ENCODE measurements at regions not wholly inside any gene's neighbourhood (a gene's known extent, or its start where the extent isn't known, plus 50 kb on each side); places are given as distances from the start of the nearest gene placed in this dataset.

- no peak for DNase-seq
- FAIRE-seq = no peak
- no peaks in the 10 kb centered on the region for H3K36me3 ChIP-seq (ENCODE audit: control insufficient read depth in 3 of 3, insufficient read depth in 2 of 3, low read depth in 1 of 3, low read length in 3 of 3)
- no peak overlapping the region for H3K27ac ChIP-seq (ENCODE audit: low read depth in 1 of 3, low read length in 2 of 3)
- H3K9me3 ChIP-seq (ENCODE audit: control insufficient read depth in 2 of 2, insufficient read depth in 1 of 2, low read depth in 1 of 2, low read length in 1 of 2) = no peaks in the 10 kb centered on the region
- H3K4me3 ChIP-seq (ENCODE audit: low read depth in 1 of 3, low read length in 3 of 3) = no peak overlapping the region
- no peaks in the 10 kb centered on the region for H3K4me1 ChIP-seq (ENCODE audit: control insufficient read depth in 3 of 3, insufficient read depth in 2 of 3, low read depth in 1 of 3, low read length in 2 of 3)
- H3K27me3 ChIP-seq (ENCODE audit: control insufficient read depth in 3 of 3, insufficient read depth in 3 of 3, low read length in 3 of 3) = no peaks in the 10 kb centered on the region
Measured at GRCh38 chr6:76634695-76635094, 562.2 kb upstream of the IMPG1 start.

DNA sequence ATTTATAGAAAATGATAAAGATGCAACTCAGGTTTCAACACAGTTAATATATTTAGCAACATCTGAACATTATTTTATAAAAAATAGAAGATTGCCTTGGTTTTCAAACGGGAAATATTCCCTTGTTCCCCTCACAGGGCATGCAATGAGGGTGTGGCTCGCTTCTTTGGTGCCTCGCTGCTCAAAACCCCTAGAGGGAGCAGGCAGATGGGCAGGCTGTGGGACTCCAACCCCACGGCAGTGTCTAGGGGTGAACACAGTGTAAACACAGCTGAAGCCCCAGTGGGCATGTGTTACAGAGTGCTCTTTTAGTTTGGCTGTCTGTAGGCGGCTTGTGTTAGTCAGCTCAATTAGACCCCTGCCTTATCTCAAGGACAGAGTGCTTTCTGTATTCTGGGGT lies 560.8 kb upstream of the IMPG1 start:
- 64 to 72% (median 69%) methylated on average over 5 of the region's 5 CpGs for WGBS, 3 donors
- H3K4me3 ChIP-seq (ENCODE audit: low read depth in 1 of 3, low read length in 3 of 3) = no peak overlapping the region
- H3K27me3 ChIP-seq (ENCODE audit: control insufficient read depth in 3 of 3, insufficient read depth in 3 of 3, low read length in 3 of 3) = no peaks in the 10 kb centered on the region
- no peak for DNase-seq
- no peaks in the 10 kb centered on the region for H3K36me3 ChIP-seq (ENCODE audit: control insufficient read depth in 3 of 3, insufficient read depth in 2 of 3, low read depth in 1 of 3, low read length in 3 of 3)
- FAIRE-seq = no peak
- no peaks in the 10 kb centered on the region for H3K4me1 ChIP-seq (ENCODE audit: control insufficient read depth in 3 of 3, insufficient read depth in 2 of 3, low read depth in 1 of 3, low read length in 2 of 3)
- H3K9me3 ChIP-seq (ENCODE audit: control insufficient read depth in 2 of 2, insufficient read depth in 1 of 2, low read depth in 1 of 2, low read length in 1 of 2) = no peaks in the 10 kb centered on the region
- no peak overlapping the region for H3K27ac ChIP-seq (ENCODE audit: low read depth in 1 of 3, low read length in 2 of 3)

GRCh38 chr6:76631622-76632021 lies 559.2 kb upstream of the IMPG1 start:
- no peak overlapping the region for H3K27ac ChIP-seq (ENCODE audit: low read depth in 1 of 3, low read length in 2 of 3)
- no peaks in the 10 kb centered on the region for H3K9me3 ChIP-seq (ENCODE audit: control insufficient read depth in 2 of 2, insufficient read depth in 1 of 2, low read depth in 1 of 2, low read length in 1 of 2)
- WGBS, 3 donors = 84 to 90% (median 85%) methylated on average over 9 of the region's 9 CpGs
- no peaks in the 10 kb centered on the region for H3K4me1 ChIP-seq (ENCODE audit: control insufficient read depth in 3 of 3, insufficient read depth in 2 of 3, low read depth in 1 of 3, low read length in 2 of 3)
- H3K27me3 ChIP-seq (ENCODE audit: control insufficient read depth in 3 of 3, insufficient read depth in 3 of 3, low read length in 3 of 3) = no peaks in the 10 kb centered on the region
- H3K4me3 ChIP-seq (ENCODE audit: low read depth in 1 of 3, low read length in 3 of 3) = no peak overlapping the region
- FAIRE-seq = no peak
- DNase-seq = no peak
- H3K36me3 ChIP-seq (ENCODE audit: control insufficient read depth in 3 of 3, insufficient read depth in 2 of 3, low read depth in 1 of 3, low read length in 3 of 3) = no peaks in the 10 kb centered on the region

DNA sequence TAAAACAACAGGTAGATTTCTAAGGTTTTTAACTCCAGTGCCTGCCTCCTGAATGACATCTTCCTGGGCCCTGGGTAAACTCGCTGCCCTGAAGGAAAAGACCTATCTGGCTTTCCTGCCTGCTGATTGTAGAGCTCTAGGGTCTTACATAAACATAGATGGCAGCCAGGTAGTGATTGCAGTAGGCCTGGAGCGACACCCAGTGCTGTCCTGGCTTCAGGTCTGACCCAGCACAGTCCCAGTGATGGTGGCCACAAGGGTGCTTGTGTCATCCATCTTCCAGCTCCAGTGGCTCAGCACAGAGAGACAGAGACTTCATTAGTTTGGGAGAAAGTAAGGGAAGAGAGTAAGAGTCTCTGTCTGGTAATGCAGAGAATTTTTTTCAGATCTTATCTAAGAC lies 542.9 kb upstream of the IMPG1 start:
- H3K4me3 ChIP-seq (ENCODE audit: low read depth in 1 of 3, low read length in 3 of 3) = no peak overlapping the region
- FAIRE-seq (no peak), DNase-seq (no peak)
- no peaks in the 10 kb centered on the region for H3K27me3 ChIP-seq (ENCODE audit: control insufficient read depth in 3 of 3, insufficient read depth in 3 of 3, low read length in 3 of 3)
- no peaks in the 10 kb centered on the region for H3K4me1 ChIP-seq (ENCODE audit: control insufficient read depth in 3 of 3, insufficient read depth in 2 of 3, low read depth in 1 of 3, low read length in 2 of 3)
- 53 to 74% (median 57%) methylated on average over 2 of the region's 2 CpGs for WGBS, 3 donors
- H3K27ac ChIP-seq (ENCODE audit: low read depth in 1 of 3, low read length in 2 of 3) = no peak overlapping the region
- no peaks in the 10 kb centered on the region for H3K36me3 ChIP-seq (ENCODE audit: control insufficient read depth in 3 of 3, insufficient read depth in 2 of 3, low read depth in 1 of 3, low read length in 3 of 3)
- no peaks in the 10 kb centered on the region for H3K9me3 ChIP-seq (ENCODE audit: control insufficient read depth in 2 of 2, insufficient read depth in 1 of 2, low read depth in 1 of 2, low read length in 1 of 2)

GRCh38 chr6:76612954-76613353 lies 540.5 kb upstream of the IMPG1 start:
- H3K9me3 ChIP-seq (ENCODE audit: control insufficient read depth in 2 of 2, insufficient read depth in 1 of 2, low read depth in 1 of 2, low read length in 1 of 2) = no peaks in the 10 kb centered on the region
- H3K4me3 ChIP-seq (ENCODE audit: low read depth in 1 of 3, low read length in 3 of 3) = no peak overlapping the region
- no peaks in the 10 kb centered on the region for H3K27me3 ChIP-seq (ENCODE audit: control insufficient read depth in 3 of 3, insufficient read depth in 3 of 3, low read length in 3 of 3)
- H3K4me1 ChIP-seq (ENCODE audit: control insufficient read depth in 3 of 3, insufficient read depth in 2 of 3, low read depth in 1 of 3, low read length in 2 of 3) = no peaks in the 10 kb centered on the region
- no peak overlapping the region for H3K27ac ChIP-seq (ENCODE audit: low read depth in 1 of 3, low read length in 2 of 3)
- no peaks in the 10 kb centered on the region for H3K36me3 ChIP-seq (ENCODE audit: control insufficient read depth in 3 of 3, insufficient read depth in 2 of 3, low read depth in 1 of 3, low read length in 3 of 3)
- FAIRE-seq (no peak), DNase-seq (no peak)
- 25 to 42% (median 30%) methylated on average over 1 of the region's 1 CpG for WGBS, 3 donors

DNA sequence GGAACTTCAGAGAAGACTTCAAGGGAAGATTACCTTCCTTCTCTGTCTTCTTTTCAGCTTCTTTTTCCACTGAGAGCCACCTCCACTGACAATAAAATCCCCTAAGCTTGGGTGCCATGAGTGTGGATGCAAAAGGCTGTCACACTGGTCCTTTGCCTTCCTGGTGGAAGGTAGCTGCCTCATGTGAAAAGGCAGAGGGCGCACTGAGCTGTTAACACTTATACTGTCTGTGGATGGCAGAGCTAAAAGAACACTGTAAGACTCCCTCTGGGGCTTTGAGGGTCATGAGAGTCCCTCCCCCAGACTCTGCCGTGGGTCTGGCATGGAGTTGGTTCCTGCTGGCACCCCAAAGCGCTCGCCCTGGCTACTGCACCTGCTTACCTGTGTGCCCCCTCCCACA lies 536.7 kb upstream of the IMPG1 start:
- 68 to 85% (median 82%) methylated on average over 4 of the region's 4 CpGs for WGBS, 3 donors

GRCh38 chr6:76594109-76594508 lies 521.6 kb upstream of the IMPG1 start:
- Histone ChIP-seq H3K9me3 (ENCODE audit: control insufficient read depth in 2 of 2, insufficient read depth in 1 of 2, low read depth in 1 of 2, low read length in 1 of 2) (no peaks in the 10 kb centered on the region), H3K27me3 (ENCODE audit: control insufficient read depth in 3 of 3, insufficient read depth in 3 of 3, low read length in 3 of 3) (no peaks in the 10 kb centered on the region), H3K4me3 (ENCODE audit: low read depth in 1 of 3, low read length in 3 of 3) (no peak overlapping the region), H3K27ac (ENCODE audit: low read depth in 1 of 3, low read length in 2 of 3) (no peak overlapping the region), H3K36me3 (ENCODE audit: control insufficient read depth in 3 of 3, insufficient read depth in 2 of 3, low read depth in 1 of 3, low read length in 3 of 3) (no peaks in the 10 kb centered on the region), H3K4me1 (ENCODE audit: control insufficient read depth in 3 of 3, insufficient read depth in 2 of 3, low read depth in 1 of 3, low read length in 2 of 3) (no peaks in the 10 kb centered on the region)
- no peak for FAIRE-seq
- 61 to 75% (median 68%) methylated on average over 3 of the region's 3 CpGs for WGBS, 3 donors
- DNase-seq = no peak

More for the DNA sequence above, 536.7 kb upstream of the IMPG1 start:
- Histone ChIP-seq H3K27ac (ENCODE audit: low read depth in 1 of 3, low read length in 2 of 3) (no peak overlapping the region), H3K9me3 (ENCODE audit: control insufficient read depth in 2 of 2, insufficient read depth in 1 of 2, low read depth in 1 of 2, low read length in 1 of 2) (no peaks in the 10 kb centered on the region), H3K4me3 (ENCODE audit: low read depth in 1 of 3, low read length in 3 of 3) (no peak overlapping the region), H3K36me3 (ENCODE audit: control insufficient read depth in 3 of 3, insufficient read depth in 2 of 3, low read depth in 1 of 3, low read length in 3 of 3) (no peaks in the 10 kb centered on the region), H3K4me1 (ENCODE audit: control insufficient read depth in 3 of 3, insufficient read depth in 2 of 3, low read depth in 1 of 3, low read length in 2 of 3) (no peaks in the 10 kb centered on the region), H3K27me3 (ENCODE audit: control insufficient read depth in 3 of 3, insufficient read depth in 3 of 3, low read length in 3 of 3) (no peaks in the 10 kb centered on the region)
- FAIRE-seq (no peak), DNase-seq (no peak)

DNA sequence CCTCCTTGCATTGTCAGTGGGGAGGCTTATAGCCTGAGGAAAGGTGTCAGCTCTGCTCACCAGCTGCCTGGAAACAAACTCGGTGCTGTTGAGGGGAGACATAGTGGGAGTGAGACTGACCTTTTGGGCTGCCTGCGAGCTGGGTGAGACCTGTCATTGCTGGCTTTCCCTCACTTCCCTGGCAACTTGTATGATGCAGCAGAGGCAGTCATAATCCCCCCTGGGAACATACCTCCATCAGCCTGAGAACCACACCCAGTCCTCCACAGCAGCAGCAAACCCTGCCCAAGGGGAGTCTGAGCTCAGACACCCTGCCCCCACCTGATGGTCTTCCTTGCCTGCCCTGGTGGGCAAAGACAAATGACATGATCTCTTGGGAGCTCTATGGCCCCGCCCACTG lies 521.2 kb upstream of the IMPG1 start:
- no peaks in the 10 kb centered on the region for H3K27me3 ChIP-seq (ENCODE audit: control insufficient read depth in 3 of 3, insufficient read depth in 3 of 3, low read length in 3 of 3)
- H3K27ac ChIP-seq (ENCODE audit: low read depth in 1 of 3, low read length in 2 of 3) = no peak overlapping the region
- no peaks in the 10 kb centered on the region for H3K36me3 ChIP-seq (ENCODE audit: control insufficient read depth in 3 of 3, insufficient read depth in 2 of 3, low read depth in 1 of 3, low read length in 3 of 3)
- FAIRE-seq = no peak
- WGBS, 3 donors = 62 to 85% (median 78%) methylated on average over 3 of the region's 3 CpGs
- no peak for DNase-seq
- H3K4me1 ChIP-seq (ENCODE audit: control insufficient read depth in 3 of 3, insufficient read depth in 2 of 3, low read depth in 1 of 3, low read length in 2 of 3) = no peaks in the 10 kb centered on the region
- H3K4me3 ChIP-seq (ENCODE audit: low read depth in 1 of 3, low read length in 3 of 3) = no peak overlapping the region
- H3K9me3 ChIP-seq (ENCODE audit: control insufficient read depth in 2 of 2, insufficient read depth in 1 of 2, low read depth in 1 of 2, low read length in 1 of 2) = no peaks in the 10 kb centered on the region

DNA sequence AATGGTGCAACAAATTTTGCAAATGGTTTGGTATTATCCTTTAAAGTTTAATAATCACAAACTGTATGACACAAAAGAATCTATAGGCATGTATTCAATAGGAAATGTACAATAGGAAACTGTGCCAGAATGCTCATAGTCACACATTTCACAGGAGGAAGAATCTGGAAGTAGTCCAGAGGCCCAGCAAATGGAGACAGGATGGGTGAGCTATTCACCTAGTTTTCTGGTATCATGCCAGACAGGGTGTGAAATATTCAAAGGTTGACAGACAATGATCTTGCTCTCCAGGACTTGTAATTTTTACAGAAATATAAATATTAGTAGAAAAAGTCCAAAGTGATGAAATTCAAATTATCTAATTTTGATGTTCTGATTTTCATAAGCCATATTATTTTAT lies 520.1 kb upstream of the IMPG1 start:
- no peak for FAIRE-seq
- H3K27me3 ChIP-seq (ENCODE audit: control insufficient read depth in 3 of 3, insufficient read depth in 3 of 3, low read length in 3 of 3) = no peaks in the 10 kb centered on the region

More for the DNA sequence above, 520.1 kb upstream of the IMPG1 start:
- Histone ChIP-seq H3K4me3 (ENCODE audit: low read depth in 1 of 3, low read length in 3 of 3) (no peak overlapping the region), H3K9me3 (ENCODE audit: control insufficient read depth in 2 of 2, insufficient read depth in 1 of 2, low read depth in 1 of 2, low read length in 1 of 2) (no peaks in the 10 kb centered on the region), H3K27ac (ENCODE audit: low read depth in 1 of 3, low read length in 2 of 3) (no peak overlapping the region), H3K36me3 (ENCODE audit: control insufficient read depth in 3 of 3, insufficient read depth in 2 of 3, low read depth in 1 of 3, low read length in 3 of 3) (no peaks in the 10 kb centered on the region), H3K4me1 (ENCODE audit: control insufficient read depth in 3 of 3, insufficient read depth in 2 of 3, low read depth in 1 of 3, low read length in 2 of 3) (no peaks in the 10 kb centered on the region)
- no peak for DNase-seq
